Gastroesophageal sphincter (tissue), 4 donors: ENCODE measurements at regions not wholly inside any gene's neighbourhood (a gene's known extent, or its start where the extent isn't known, plus 50 kb on each side); places are given as distances from the start of the nearest gene placed in this dataset.

ENCODE experiments used
- ATAC-seq: fragments of 150-250 bp; one replicate; pipeline ENCODE4 v1.9.1; 2016; ENCODE audit warnings: mild to moderate bottlenecking, moderate library complexity
- H3K27ac ChIP-seq, 4 donors: fragments of 200-600 bp; sonication (generic) in 3 of 4; 1 replicate in 3 of 4; 2 replicates in 1 of 4; pipeline ENCODE4 v1.5.1; 2016 to 2019
- H3K27me3 ChIP-seq: fragments of 200-600 bp; sonication (generic); one replicate; pipeline ENCODE4 v1.5.1; 2019
- H3K36me3 ChIP-seq, 2 donors: fragments of 200-600 bp; sonication (generic); one replicate each; pipeline ENCODE4 v1.5.1; 2019; ENCODE audit warnings: control low read depth in 1 of 2
- H3K4me1 ChIP-seq, 3 donors: fragments of 200-600 bp; sonication (generic); 1 replicate in 2 of 3; 2 replicates in 1 of 3; pipeline ENCODE4 v1.5.1; 2016 to 2019; ENCODE audit warnings: control low read depth in 2 of 3
- H3K4me3 ChIP-seq, 2 donors: fragments of 200-600 bp; sonication (generic); one replicate each; pipeline ENCODE4 v1.5.1; 2019; ENCODE audit warnings: mild to moderate bottlenecking in 1 of 2, moderate library complexity in 1 of 2
- H3K9me3 ChIP-seq, 3 donors: fragments of 200-600 bp; sonication (generic); one replicate each; pipeline ENCODE4 v1.5.1; 2017 to 2019; ENCODE audit warnings: control low read depth in 2 of 3
- CTCF ChIP-seq, 4 experiments: fragments of 200-600 bp in 2 of 4; fragments of 450-650 bp in 2 of 4; sonication (generic) in 1 of 4; IDR thresholded peaks; one replicate each; pipeline ENCODE4 v1.5.1; 2017 to 2019; ENCODE audit warnings: antibody characterized with exemption in 4 of 4, mild to moderate bottlenecking in 2 of 4, moderate library complexity in 2 of 4
- EP300 ChIP-seq: sonication (generic); formaldehyde crosslinking; IDR thresholded peaks from one replicate; pipeline ENCODE4 v1.6.1; 2017; ENCODE audit warnings: antibody characterized with exemption, mild to moderate bottlenecking
- POLR2A ChIP-seq, 2 donors: fragments of 450-650 bp; IDR thresholded peaks; one replicate each; pipeline ENCODE4 v1.6.1; 2017; ENCODE audit warnings: antibody characterized with exemption in 2 of 2, mild to moderate bottlenecking in 2 of 2, moderate library complexity in 1 of 2
- POLR2AphosphoS5 ChIP-seq: sonication (generic); formaldehyde crosslinking; IDR thresholded peaks from one replicate; pipeline ENCODE4 v1.6.1; 2017; ENCODE audit warnings: antibody characterized with exemption
- WGBS, 2 donors: methylation state at CpG; one replicate each; pipeline ENCODE4 v1.1.5; 2018; ENCODE audit warnings: low coverage in 1 of 2; 5-methylcytosine and 5-hydroxymethylcytosine counted together

- ATAC-seq: no peak
- no peak overlapping the region for H3K27ac ChIP-seq
- no peaks in the 10 kb centered on the region for H3K4me1 ChIP-seq
- H3K4me3 ChIP-seq: no peak overlapping the region
- WGBS, 2 donors: 67 to 83% methylated on average over 1 of the region's 1 CpG
- H3K9me3 ChIP-seq: no peaks in the 10 kb centered on the region
- no peak for TF ChIP-seq CTCF (IDR thresholded peaks at IDR 0.05)
- no peak for TF ChIP-seq EP300
- TF ChIP-seq POLR2A (IDR thresholded peaks at IDR 0.05): no peak
- TF ChIP-seq POLR2AphosphoS5: no peak
- H3K27me3 ChIP-seq: no peaks in the 10 kb centered on the region
- H3K36me3 ChIP-seq: no peaks in the 10 kb centered on the region
These were observed 60.8 kb downstream of the CCNA1 start for GRCh38 chr13:36493046-36493445.

GRCh38 chr13:36495431-36495830 is 63.1 kb downstream of the CCNA1 start:
- H3K4me1 ChIP-seq: no peaks in the 10 kb centered on the region
- H3K36me3 ChIP-seq: no peaks in the 10 kb centered on the region
- 80 to 89% methylated on average over 1 to 3 of the region's 4 CpGs for WGBS, 2 donors
- no peaks in the 10 kb centered on the region for H3K27me3 ChIP-seq
- H3K4me3 ChIP-seq: no peak overlapping the region
- TF ChIP-seq EP300: no peak
- TF ChIP-seq POLR2A (IDR thresholded peaks at IDR 0.05): no peak
- no peak for TF ChIP-seq CTCF (IDR thresholded peaks at IDR 0.05)
- no peak for TF ChIP-seq POLR2AphosphoS5
- no peak for ATAC-seq
- no peaks in the 10 kb centered on the region for H3K9me3 ChIP-seq
- no peak overlapping the region for H3K27ac ChIP-seq

GRCh38 chr13:36509369-36509768 is 77.1 kb downstream of the CCNA1 start:
- no peak for ATAC-seq
- H3K9me3 ChIP-seq: peaks cover 0 to 4% (median 0%) of the 10 kb centered on the region in 3 donors
- no peak overlapping the region for H3K27ac ChIP-seq

GRCh38 chr13:36512771-36513170 is 80.5 kb downstream of the CCNA1 start:
- Histone ChIP-seq H3K9me3 (no peaks in the 10 kb centered on the region), H3K36me3 (no peaks in the 10 kb centered on the region), H3K4me3 (no peak overlapping the region), H3K4me1 (no peaks in the 10 kb centered on the region), H3K27me3 (peaks cover 15% of the 10 kb centered on the region), H3K27ac (no peak overlapping the region)
- no peak for ATAC-seq
- WGBS, 2 donors: 86 to 88% methylated on average over 3 to 5 of the region's 5 CpGs
- TF ChIP-seq POLR2AphosphoS5 (no peak), EP300 (no peak), CTCF (IDR thresholded peaks at IDR 0.05) (no peak), POLR2A (IDR thresholded peaks at IDR 0.05) (no peak)

More at GRCh38 chr13:36509369-36509768, 77.1 kb downstream of the CCNA1 start:
- Histone ChIP-seq H3K36me3 (no peaks in the 10 kb centered on the region), H3K27me3 (peaks cover 11% of the 10 kb centered on the region), H3K4me3 (no peak overlapping the region), H3K4me1 (no peaks in the 10 kb centered on the region)
- WGBS, 2 donors: 71 to 83% methylated on average over 3 of the region's 3 CpGs
- TF ChIP-seq EP300 (no peak), POLR2AphosphoS5 (no peak), POLR2A (IDR thresholded peaks at IDR 0.05) (no peak), CTCF (IDR thresholded peaks at IDR 0.05) (no peak)

- no peak overlapping the region for H3K4me3 ChIP-seq
- ATAC-seq: no peak
- WGBS, 2 donors: 57% methylated on average over 1 of the region's 1 CpG; no CpG with 5 or more reads in 1 of the 2 donors
- H3K9me3 ChIP-seq: no peaks in the 10 kb centered on the region
- no peaks in the 10 kb centered on the region for H3K36me3 ChIP-seq
- H3K27ac ChIP-seq: no peak overlapping the region
- no peak for TF ChIP-seq POLR2A (IDR thresholded peaks at IDR 0.05)
- TF ChIP-seq EP300: no peak
- TF ChIP-seq CTCF (IDR thresholded peaks at IDR 0.05): no peak
- no peak for TF ChIP-seq POLR2AphosphoS5
- peaks cover 11% of the 10 kb centered on the region for H3K27me3 ChIP-seq
- no peaks in the 10 kb centered on the region for H3K4me1 ChIP-seq
These were observed 81.0 kb downstream of the CCNA1 start for GRCh38 chr13:36513266-36513665.
